Glutamatergic neuron (in vitro differentiated cells): ENCODE measurements at regions not wholly inside any gene's neighbourhood (a gene's known extent, or its start where the extent isn't known, plus 50 kb on each side); places are given as distances from the start of the nearest gene placed in this dataset.

ENCODE experiments used
- DNase-seq: peaks from one replicate; pipeline ENCODE4 v3.0.0; 2022
- H3K27ac Mint-ChIP-seq: one replicate; pipeline ENCODE4 v1.8.0; 2020; ENCODE audit warnings: mild to moderate bottlenecking, mixed read lengths, inconsistent platforms; ENCODE audit not compliant: unreplicated experiment
- H3K27me3 Mint-ChIP-seq: one replicate; pipeline ENCODE4 v1.8.0; 2020; ENCODE audit warnings: mild to moderate bottlenecking, moderate library complexity, mixed read lengths, inconsistent platforms; ENCODE audit not compliant: unreplicated experiment
- H3K36me3 Mint-ChIP-seq: one replicate; pipeline ENCODE4 v1.8.0; 2020; ENCODE audit warnings: mild to moderate bottlenecking, mixed read lengths, inconsistent platforms; ENCODE audit not compliant: unreplicated experiment
- H3K4me1 Mint-ChIP-seq: one replicate; pipeline ENCODE4 v1.8.0; 2020; ENCODE audit warnings: mild to moderate bottlenecking, low read depth, mixed read lengths, inconsistent platforms; ENCODE audit not compliant: unreplicated experiment
- H3K4me3 Mint-ChIP-seq: one replicate; pipeline ENCODE4 v1.8.0; 2020; ENCODE audit warnings: mild to moderate bottlenecking, mixed read lengths, inconsistent platforms; ENCODE audit not compliant: unreplicated experiment
- H3K9me3 Mint-ChIP-seq: one replicate; pipeline ENCODE4 v1.8.0; 2020; ENCODE audit warnings: mild to moderate bottlenecking, moderate library complexity, mixed read lengths, inconsistent platforms; ENCODE audit not compliant: unreplicated experiment
- CTCF ChIP-seq: fragments of 200-600 bp; sonication (generic); IDR thresholded peaks from one replicate; pipeline ENCODE4 v1.5.0; 2021; ENCODE audit not compliant: partially characterized antibody, unreplicated experiment

GRCh38 chr5:152487130-152487529, 82.1 kb upstream of the NMUR2 start:
- TF ChIP-seq CTCF, result no peak

GRCh38 chr5:152488869-152489268, 83.8 kb upstream of the NMUR2 start:
- H3K27ac Mint-ChIP-seq, result no peak overlapping the region
- no peaks in the 10 kb centered on the region for H3K9me3 Mint-ChIP-seq
- no peak for DNase-seq
- no peak for TF ChIP-seq CTCF
- no peak overlapping the region for H3K4me3 Mint-ChIP-seq
- no peaks in the 10 kb centered on the region for H3K36me3 Mint-ChIP-seq
- H3K4me1 Mint-ChIP-seq, result no peaks in the 10 kb centered on the region
- H3K27me3 Mint-ChIP-seq, result no peaks in the 10 kb centered on the region

More at GRCh38 chr5:152487130-152487529, 82.1 kb upstream of the NMUR2 start:
- no peaks in the 10 kb centered on the region for H3K4me1 Mint-ChIP-seq
- no peak for DNase-seq
- no peaks in the 10 kb centered on the region for H3K9me3 Mint-ChIP-seq
- H3K4me3 Mint-ChIP-seq, result no peak overlapping the region
- no peak overlapping the region for H3K27ac Mint-ChIP-seq
- no peaks in the 10 kb centered on the region for H3K27me3 Mint-ChIP-seq
- no peaks in the 10 kb centered on the region for H3K36me3 Mint-ChIP-seq

GRCh38 chr5:152499814-152500535, 94.9 kb upstream of the NMUR2 start:
- H3K27ac Mint-ChIP-seq, result no peak overlapping the region
- TF ChIP-seq CTCF, result no peak
- H3K27me3 Mint-ChIP-seq, result no peaks in the 10 kb centered on the region
- no peak overlapping the region for H3K4me3 Mint-ChIP-seq
- H3K36me3 Mint-ChIP-seq, result no peaks in the 10 kb centered on the region
- H3K4me1 Mint-ChIP-seq, result no peaks in the 10 kb centered on the region
- no peak for DNase-seq
- no peaks in the 10 kb centered on the region for H3K9me3 Mint-ChIP-seq

GRCh38 chr5:152501294-152501693, 96.2 kb upstream of the NMUR2 start:
- H3K9me3 Mint-ChIP-seq, result no peaks in the 10 kb centered on the region
- TF ChIP-seq CTCF, result no peak
- no peak for DNase-seq
- no peak overlapping the region for H3K4me3 Mint-ChIP-seq
- H3K27me3 Mint-ChIP-seq, result no peaks in the 10 kb centered on the region
- no peaks in the 10 kb centered on the region for H3K4me1 Mint-ChIP-seq
- no peaks in the 10 kb centered on the region for H3K36me3 Mint-ChIP-seq
- no peak overlapping the region for H3K27ac Mint-ChIP-seq

GRCh38 chr5:152503206-152503605, 98.1 kb upstream of the NMUR2 start:
- no peaks in the 10 kb centered on the region for H3K9me3 Mint-ChIP-seq
- no peak for TF ChIP-seq CTCF
- no peak overlapping the region for H3K4me3 Mint-ChIP-seq
- DNase-seq, result no peak
- no peaks in the 10 kb centered on the region for H3K27me3 Mint-ChIP-seq
- no peak overlapping the region for H3K27ac Mint-ChIP-seq
- no peaks in the 10 kb centered on the region for H3K36me3 Mint-ChIP-seq
- no peaks in the 10 kb centered on the region for H3K4me1 Mint-ChIP-seq
